Neuronal stem cell (in vitro differentiated cells): ENCODE measurements at regions not wholly inside any gene's neighbourhood (a gene's known extent, or its start where the extent isn't known, plus 50 kb on each side); places are given as distances from the start of the nearest gene placed in this dataset.

Experiments used
- DNase-seq: peaks from one replicate; pipeline ENCODE4 v3.0.0-alpha.2; 2013; ENCODE audit warnings: low spot score
- H2AFZ ChIP-seq: one replicate; pipeline ENCODE4 v1.6.1; 2013; ENCODE audit warnings: mild to moderate bottlenecking, low read length, inconsistent platforms
- H2AK5ac ChIP-seq: 2 replicates; pipeline ENCODE4 v1.6.1; 2013; ENCODE audit warnings: low read depth, mild to moderate bottlenecking, inconsistent platforms, low read length, moderate library complexity, mixed read lengths
- H2BK120ac ChIP-seq: 2 replicates; pipeline ENCODE4 v1.6.1; 2013; ENCODE audit warnings: low read depth, mild to moderate bottlenecking, inconsistent platforms, low read length, moderate library complexity, mixed read lengths
- H2BK12ac ChIP-seq: one replicate; pipeline ENCODE4 v1.6.1; 2013; ENCODE audit warnings: low read length, inconsistent platforms
- H2BK15ac ChIP-seq: 2 replicates; pipeline ENCODE4 v1.6.1; 2013; ENCODE audit warnings: mild to moderate bottlenecking, low read length, inconsistent platforms, mixed read lengths
- H2BK5ac ChIP-seq: one replicate; pipeline ENCODE4 v1.6.1; 2013; ENCODE audit warnings: inconsistent platforms, mild to moderate bottlenecking, low read length, moderate library complexity
- H3K14ac ChIP-seq: one replicate; pipeline ENCODE4 v1.6.1; 2013; ENCODE audit warnings: low read length, inconsistent platforms
- H3K18ac ChIP-seq: 2 replicates; pipeline ENCODE4 v1.6.1; 2013; ENCODE audit warnings: low read length, inconsistent platforms
- H3K23ac ChIP-seq: 2 replicates; pipeline ENCODE4 v1.6.1; 2013; ENCODE audit warnings: low read depth, mild to moderate bottlenecking, mixed read lengths, low read length, inconsistent platforms; ENCODE audit not compliant: poor library complexity
- H3K27ac ChIP-seq: replicated peaks from 3 replicates; pipeline ENCODE4 v1.5.1; 2013; ENCODE audit warnings: low read length, inconsistent platforms
- H3K27me3 ChIP-seq, 3 experiments: 2 replicates each; pipeline ENCODE4 v1.6.1; 2013; ENCODE audit warnings: low read length in 3 of 3, mild to moderate bottlenecking in 2 of 3, inconsistent platforms in 1 of 3, low read depth in 1 of 3, mixed read lengths in 1 of 3, moderate library complexity in 1 of 3; ENCODE audit not compliant: control insufficient read depth in 3 of 3, insufficient read depth in 3 of 3
- H3K36me3 ChIP-seq, 2 donors: replicated peaks in 1 of 2; 2 replicates each; pipeline ENCODE4 v1.6.1; 2013; ENCODE audit warnings: low read length in 2 of 2; ENCODE audit not compliant: control insufficient read depth in 2 of 2, insufficient read depth in 2 of 2
- H3K4ac ChIP-seq: 2 replicates; pipeline ENCODE4 v1.6.1; 2013; ENCODE audit warnings: inconsistent platforms, mild to moderate bottlenecking, low read length, moderate library complexity
- H3K4me1 ChIP-seq, 2 donors: 1 replicate in 1 of 2; 2 replicates in 1 of 2; pipeline ENCODE4 v1.6.1; 2013; ENCODE audit warnings: low read length in 2 of 2, low read depth in 1 of 2; ENCODE audit not compliant: control insufficient read depth in 2 of 2, insufficient read depth in 1 of 2
- H3K4me2 ChIP-seq: one replicate; pipeline ENCODE4 v1.6.1; 2013; ENCODE audit warnings: mild to moderate bottlenecking, low read length, inconsistent platforms; ENCODE audit not compliant: insufficient read depth, poor library complexity, severe bottlenecking
- H3K4me3 ChIP-seq, 2 donors: 2 replicates each; pipeline ENCODE4 v1.5.1; 2013; ENCODE audit warnings: low read length in 2 of 2, mild to moderate bottlenecking in 2 of 2, inconsistent platforms in 1 of 2, moderate library complexity in 1 of 2
- H3K79me1 ChIP-seq: one replicate; pipeline ENCODE4 v1.6.1; 2013; ENCODE audit warnings: low read depth, mild to moderate bottlenecking, inconsistent platforms, low read length, moderate library complexity
- H3K9ac ChIP-seq: one replicate; pipeline ENCODE4 v1.6.1; 2013; ENCODE audit warnings: mild to moderate bottlenecking, low read depth, low read length, inconsistent platforms; ENCODE audit not compliant: poor library complexity
- H3K9me3 ChIP-seq, 2 donors: replicated peaks in 1 of 2; 2 replicates each; pipeline versions ENCODE3 to v1.6.1; 2013; ENCODE audit warnings: low read length in 2 of 2, mild to moderate bottlenecking in 2 of 2, inconsistent platforms in 1 of 2, low read depth in 1 of 2, mixed read lengths in 1 of 2, moderate library complexity in 1 of 2; ENCODE audit not compliant: control insufficient read depth in 2 of 2, insufficient read depth in 1 of 2
- H4K8ac ChIP-seq: one replicate; pipeline ENCODE4 v1.6.1; 2013; ENCODE audit warnings: low read depth, mild to moderate bottlenecking, inconsistent platforms, low read length, moderate library complexity
- H4K91ac ChIP-seq: one replicate; pipeline ENCODE4 v1.6.1; 2013; ENCODE audit warnings: low read length, low read depth, mild to moderate bottlenecking, inconsistent platforms; ENCODE audit not compliant: poor library complexity
- WGBS, 2 donors: extraction: QIAGEN DNeasy Blood & Tissue Kit; methylation state at CpG; one replicate each; pipeline ENCODE4 v1.1.7; 2013; ENCODE audit warnings: missing lambda C conversion rate in 2 of 2, mixed read lengths in 1 of 2; ENCODE audit not compliant: insufficient read length in 2 of 2, insufficient replicate concordance in 1 of 2; ENCODE audit errors: extremely low coverage in 2 of 2; 5-methylcytosine and 5-hydroxymethylcytosine counted together

GRCh38 chr6:90424580-90424979, 127.9 kb upstream of the BACH2 start:
- H2BK15ac ChIP-seq, result no peak overlapping the region
- H3K27me3 ChIP-seq, result no peaks in the 10 kb centered on the region
- H3K23ac ChIP-seq, result no peak overlapping the region
- H2AFZ ChIP-seq, result no peak overlapping the region
- H4K91ac ChIP-seq, result no peak overlapping the region
- H3K79me1 ChIP-seq, result no peaks in the 10 kb centered on the region
- no peak overlapping the region for H3K4me2 ChIP-seq
- H3K9ac ChIP-seq, result no peak overlapping the region
- H4K8ac ChIP-seq, result no peak overlapping the region
- no peak overlapping the region for H2BK12ac ChIP-seq
- no peaks in the 10 kb centered on the region for H3K36me3 ChIP-seq
- no peak overlapping the region for H2AK5ac ChIP-seq
- peaks cover 2 to 4% of the 10 kb centered on the region in 2 donors for H3K9me3 ChIP-seq
- no peak overlapping the region for H3K4ac ChIP-seq
- H3K4me1 ChIP-seq, result no peaks in the 10 kb centered on the region
- H2BK5ac ChIP-seq, result no peak overlapping the region
- no peak overlapping the region for H3K14ac ChIP-seq
- H3K4me3 ChIP-seq, result no peak overlapping the region
- no peak for DNase-seq
- H2BK120ac ChIP-seq, result no peak overlapping the region
- H3K27ac ChIP-seq, result no peak overlapping the region
- H3K18ac ChIP-seq, result no peak overlapping the region

GRCh38 chr6:90421666-90422065, 125.0 kb upstream of the BACH2 start:
- Histone ChIP-seq H2AFZ (no peak overlapping the region), H4K91ac (no peak overlapping the region), H3K36me3 (no peaks in the 10 kb centered on the region), H3K14ac (no peak overlapping the region), H3K27ac (no peak overlapping the region), H2BK15ac (no peak overlapping the region), H3K18ac (no peak overlapping the region), H3K79me1 (no peaks in the 10 kb centered on the region), H3K4me1 (no peaks in the 10 kb centered on the region), H2AK5ac (no peak overlapping the region), H3K4me3 (no peak overlapping the region), H3K23ac (no peak overlapping the region), H2BK5ac (no peak overlapping the region), H3K4me2 (no peak overlapping the region), H2BK120ac (no peak overlapping the region), H3K9ac (no peak overlapping the region), H3K4ac (no peak overlapping the region), H3K9me3 (no peaks in the 10 kb centered on the region), H3K27me3 (no peaks in the 10 kb centered on the region), H4K8ac (no peak overlapping the region), H2BK12ac (no peak overlapping the region)
- WGBS, 2 donors, result no CpG with 5 or more reads among the region's 1 CpG
- DNase-seq, result no peak

- Histone ChIP-seq H3K27me3 (no peaks in the 10 kb centered on the region), H3K14ac (no peak overlapping the region)
Measured at GRCh38 chr6:90420500-90420899, 123.9 kb upstream of the BACH2 start.

GRCh38 chr6:90417385-90417784, 120.7 kb upstream of the BACH2 start:
- Histone ChIP-seq H3K18ac (no peak overlapping the region), H3K79me1 (no peaks in the 10 kb centered on the region), H3K4ac (no peak overlapping the region), H3K27ac (no peak overlapping the region), H3K36me3 (no peaks in the 10 kb centered on the region), H3K4me3 (no peak overlapping the region), H3K9me3 (no peaks in the 10 kb centered on the region), H2BK120ac (no peak overlapping the region), H3K23ac (no peak overlapping the region), H2BK5ac (no peak overlapping the region), H3K9ac (no peak overlapping the region), H2AFZ (no peak overlapping the region), H4K8ac (no peak overlapping the region), H3K14ac (no peak overlapping the region), H2BK12ac (no peak overlapping the region), H2BK15ac (no peak overlapping the region), H2AK5ac (no peak overlapping the region), H3K4me1 (peaks cover 7 to 8% of the 10 kb centered on the region in 2 donors), H3K4me2 (no peak overlapping the region), H3K27me3 (peaks cover 0 to 8% (median 0%) of the 10 kb centered on the region in 3 experiments), H4K91ac (no peak overlapping the region)
- no CpG with 5 or more reads among the region's 1 CpG for WGBS, 2 donors
- DNase-seq, result no peak

More at GRCh38 chr6:90420500-90420899, 123.9 kb upstream of the BACH2 start:
- no peak overlapping the region for H3K4me3 ChIP-seq
- no peak for DNase-seq
- H2AK5ac ChIP-seq, result no peak overlapping the region
- no peak overlapping the region for H4K8ac ChIP-seq
- H2BK5ac ChIP-seq, result no peak overlapping the region
- no peak overlapping the region for H3K4me2 ChIP-seq
- H3K4ac ChIP-seq, result no peak overlapping the region
- no CpG with 5 or more reads among the region's 6 CpGs for WGBS, 2 donors
- H2BK12ac ChIP-seq, result no peak overlapping the region
- H3K18ac ChIP-seq, result no peak overlapping the region
- H2AFZ ChIP-seq, result no peak overlapping the region
- H2BK120ac ChIP-seq, result no peak overlapping the region
- no peak overlapping the region for H3K27ac ChIP-seq
- no peaks in the 10 kb centered on the region for H3K4me1 ChIP-seq
- H3K79me1 ChIP-seq, result no peaks in the 10 kb centered on the region
- no peak overlapping the region for H3K23ac ChIP-seq
- no peak overlapping the region for H4K91ac ChIP-seq
- no peaks in the 10 kb centered on the region for H3K9me3 ChIP-seq
- H2BK15ac ChIP-seq, result no peak overlapping the region
- no peaks in the 10 kb centered on the region for H3K36me3 ChIP-seq
- H3K9ac ChIP-seq, result no peak overlapping the region
